SK-N-SH treated with all-trans-retinoic acid at 6 μM for 48 hours (cell line): ENCODE measurements at regions not wholly inside any gene's neighbourhood (a gene's known extent, or its start where the extent isn't known, plus 50 kb on each side); places are given as distances from the start of the nearest gene placed in this dataset.

Source experiments
- ATAC-seq: fragments of 200-7000 bp; cut with Tn5 transposase; 3 replicates; pipeline ENCODE4 v1.9.1; 2020; ENCODE audit warnings: mild to moderate bottlenecking, moderate library complexity
- BACH2 ChIP-seq: fragments of 250-450 bp; sonication (Bioruptor Pico); IDR thresholded peaks from 2 replicates; pipeline ENCODE4 v1.9.0; 2021; ENCODE audit warnings: mild to moderate bottlenecking, borderline replicate concordance
- ESRRG ChIP-seq: fragments of 250-450 bp; sonication (Bioruptor Pico); IDR thresholded peaks from 2 replicates; pipeline ENCODE4 v1.6.1; 2021; ENCODE audit warnings: mild to moderate bottlenecking
- GLIS3 ChIP-seq: fragments of 250-450 bp; sonication (Bioruptor Pico); IDR thresholded peaks from 2 replicates; pipeline ENCODE4 v1.5.0; 2020; ENCODE audit warnings: mild to moderate bottlenecking, moderate library complexity
- ISL1 ChIP-seq: fragments of 250-450 bp; sonication (Bioruptor Pico); IDR thresholded peaks from 2 replicates; pipeline ENCODE4 v2.1.2; 2022; ENCODE audit warnings: mild to moderate bottlenecking, moderate library complexity
- PPARA ChIP-seq: fragments of 250-450 bp; sonication (Bioruptor Pico); IDR thresholded peaks from 2 replicates; pipeline ENCODE4 v1.5.0; 2020; ENCODE audit warnings: mild to moderate bottlenecking, borderline replicate concordance
- RARB ChIP-seq: fragments of 250-450 bp; sonication (Bioruptor Pico); IDR thresholded peaks from 2 replicates; pipeline ENCODE4 v1.8.0; 2021; ENCODE audit warnings: mild to moderate bottlenecking, moderate library complexity
- TCF4 ChIP-seq: fragments of 250-450 bp; sonication (Bioruptor Pico); IDR thresholded peaks from 2 replicates; pipeline ENCODE4 v1.8.0; 2021; ENCODE audit warnings: mild to moderate bottlenecking, moderate library complexity, borderline replicate concordance
- TOX ChIP-seq: fragments of 250-450 bp; sonication (Bioruptor Pico); IDR thresholded peaks from 2 replicates; pipeline ENCODE4 v1.8.0; 2021; ENCODE audit warnings: mild to moderate bottlenecking, moderate library complexity, borderline replicate concordance
- ZC3H10 ChIP-seq: fragments of 250-450 bp; sonication (Bioruptor Pico); IDR thresholded peaks from 2 replicates; pipeline ENCODE4 v1.5.1; 2021; ENCODE audit warnings: mild to moderate bottlenecking, moderate library complexity
- ZFP30 ChIP-seq: fragments of 450-650 bp; formaldehyde crosslinking; IDR thresholded peaks from 2 replicates; pipeline ENCODE4 v1.5.0; 2022; ENCODE audit warnings: mild to moderate bottlenecking, moderate library complexity
- ZNF8 ChIP-seq: fragments of 450-650 bp; formaldehyde crosslinking; IDR thresholded peaks from 2 replicates; pipeline ENCODE4 v1.5.0; 2020; ENCODE audit warnings: mild to moderate bottlenecking, moderate library complexity
- TF ChIP-seq, protein P1 (sequence below): fragments of 250-450 bp; sonication (Bioruptor Pico); IDR thresholded peaks from 2 replicates; pipeline ENCODE4 v1.8.0; 2020; ENCODE audit warnings: mild to moderate bottlenecking, moderate library complexity, borderline replicate concordance
- TF ChIP-seq, protein P2 (sequence below): fragments of 250-450 bp; sonication (Bioruptor Pico); IDR thresholded peaks from 2 replicates; pipeline ENCODE4 v1.5.0; 2020; ENCODE audit warnings: mild to moderate bottlenecking, moderate library complexity
- TF ChIP-seq, protein P3 (sequence below): fragments of 250-450 bp; sonication (Bioruptor Pico); IDR thresholded peaks from 2 replicates; pipeline ENCODE4 v1.5.1; 2020; ENCODE audit warnings: low read depth, mild to moderate bottlenecking, moderate library complexity
- TF ChIP-seq, protein P4 (sequence below): fragments of 250-450 bp; sonication (Bioruptor Pico); IDR thresholded peaks from 2 replicates; pipeline ENCODE4 v1.5.1; 2021; ENCODE audit warnings: mild to moderate bottlenecking, moderate library complexity
- TF ChIP-seq, protein P5 (sequence below): fragments of 250-450 bp; sonication (Bioruptor Pico); IDR thresholded peaks from 2 replicates; pipeline ENCODE4 v1.8.0; 2021; ENCODE audit warnings: low read depth, mild to moderate bottlenecking, moderate library complexity, borderline replicate concordance

DNA sequence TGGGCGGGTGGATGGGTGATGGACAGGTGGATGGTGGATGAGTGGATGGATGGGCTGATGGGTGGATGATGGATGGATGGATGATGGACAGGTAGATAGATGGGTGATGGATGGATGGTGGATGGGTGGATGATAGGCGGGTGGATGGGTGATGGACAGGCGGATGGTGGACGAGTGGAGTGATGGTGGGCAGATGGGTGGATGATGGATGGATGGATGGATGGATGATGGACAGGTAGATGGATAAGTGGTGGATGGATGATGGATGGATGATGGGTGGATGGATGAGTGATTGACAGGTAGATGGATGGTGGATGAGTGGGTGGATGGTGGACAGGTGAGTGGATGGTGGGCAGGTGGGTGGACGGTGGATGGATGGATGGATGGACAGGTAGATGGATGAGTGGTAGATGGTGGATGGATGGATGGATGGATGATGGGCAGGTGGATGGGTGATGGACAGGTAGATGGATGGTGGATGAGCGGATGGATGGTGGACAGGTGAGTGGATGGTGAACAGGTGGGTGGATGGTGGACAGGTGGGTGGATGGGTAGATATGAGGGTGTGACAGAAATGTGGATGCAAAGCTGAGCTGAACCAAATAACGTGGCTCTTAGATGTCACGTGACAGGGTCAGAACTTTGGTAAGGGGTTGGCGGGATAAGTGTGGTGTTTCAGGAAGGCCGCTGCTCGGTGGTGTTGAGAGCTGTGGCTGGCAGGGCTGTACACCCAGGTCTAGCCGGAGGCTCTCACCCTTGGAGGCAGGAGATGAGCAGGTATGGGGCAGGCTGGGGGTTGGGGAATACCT lies 234.3 kb upstream of the CIBAR2 start:
- ATAC-seq = no peak
- TF ChIP-seq TOX (CRISPR knock-in tag) (no peak), PPARA (CRISPR knock-in tag) (no peak), ISL1 (CRISPR knock-in tag) (no peak), ESRRG (no peak), GLIS3 (CRISPR knock-in tag) (no peak), ZFP30 (CRISPR knock-in tag) (no peak)
- TF ChIP-seq, protein P1, sequence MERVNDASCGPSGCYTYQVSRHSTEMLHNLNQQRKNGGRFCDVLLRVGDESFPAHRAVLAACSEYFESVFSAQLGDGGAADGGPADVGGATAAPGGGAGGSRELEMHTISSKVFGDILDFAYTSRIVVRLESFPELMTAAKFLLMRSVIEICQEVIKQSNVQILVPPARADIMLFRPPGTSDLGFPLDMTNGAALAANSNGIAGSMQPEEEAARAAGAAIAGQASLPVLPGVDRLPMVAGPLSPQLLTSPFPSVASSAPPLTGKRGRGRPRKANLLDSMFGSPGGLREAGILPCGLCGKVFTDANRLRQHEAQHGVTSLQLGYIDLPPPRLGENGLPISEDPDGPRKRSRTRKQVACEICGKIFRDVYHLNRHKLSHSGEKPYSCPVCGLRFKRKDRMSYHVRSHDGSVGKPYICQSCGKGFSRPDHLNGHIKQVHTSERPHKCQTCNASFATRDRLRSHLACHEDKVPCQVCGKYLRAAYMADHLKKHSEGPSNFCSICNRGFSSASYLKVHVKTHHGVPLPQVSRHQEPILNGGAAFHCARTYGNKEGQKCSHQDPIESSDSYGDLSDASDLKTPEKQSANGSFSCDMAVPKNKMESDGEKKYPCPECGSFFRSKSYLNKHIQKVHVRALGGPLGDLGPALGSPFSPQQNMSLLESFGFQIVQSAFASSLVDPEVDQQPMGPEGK (CRISPR knock-in tag) = no peak
- TF ChIP-seq, protein P2, sequence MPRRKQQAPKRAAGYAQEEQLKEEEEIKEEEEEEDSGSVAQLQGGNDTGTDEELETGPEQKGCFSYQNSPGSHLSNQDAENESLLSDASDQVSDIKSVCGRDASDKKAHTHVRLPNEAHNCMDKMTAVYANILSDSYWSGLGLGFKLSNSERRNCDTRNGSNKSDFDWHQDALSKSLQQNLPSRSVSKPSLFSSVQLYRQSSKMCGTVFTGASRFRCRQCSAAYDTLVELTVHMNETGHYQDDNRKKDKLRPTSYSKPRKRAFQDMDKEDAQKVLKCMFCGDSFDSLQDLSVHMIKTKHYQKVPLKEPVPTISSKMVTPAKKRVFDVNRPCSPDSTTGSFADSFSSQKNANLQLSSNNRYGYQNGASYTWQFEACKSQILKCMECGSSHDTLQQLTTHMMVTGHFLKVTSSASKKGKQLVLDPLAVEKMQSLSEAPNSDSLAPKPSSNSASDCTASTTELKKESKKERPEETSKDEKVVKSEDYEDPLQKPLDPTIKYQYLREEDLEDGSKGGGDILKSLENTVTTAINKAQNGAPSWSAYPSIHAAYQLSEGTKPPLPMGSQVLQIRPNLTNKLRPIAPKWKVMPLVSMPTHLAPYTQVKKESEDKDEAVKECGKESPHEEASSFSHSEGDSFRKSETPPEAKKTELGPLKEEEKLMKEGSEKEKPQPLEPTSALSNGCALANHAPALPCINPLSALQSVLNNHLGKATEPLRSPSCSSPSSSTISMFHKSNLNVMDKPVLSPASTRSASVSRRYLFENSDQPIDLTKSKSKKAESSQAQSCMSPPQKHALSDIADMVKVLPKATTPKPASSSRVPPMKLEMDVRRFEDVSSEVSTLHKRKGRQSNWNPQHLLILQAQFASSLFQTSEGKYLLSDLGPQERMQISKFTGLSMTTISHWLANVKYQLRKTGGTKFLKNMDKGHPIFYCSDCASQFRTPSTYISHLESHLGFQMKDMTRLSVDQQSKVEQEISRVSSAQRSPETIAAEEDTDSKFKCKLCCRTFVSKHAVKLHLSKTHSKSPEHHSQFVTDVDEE (CRISPR knock-in tag) = no peak
- TF ChIP-seq, protein P3, sequence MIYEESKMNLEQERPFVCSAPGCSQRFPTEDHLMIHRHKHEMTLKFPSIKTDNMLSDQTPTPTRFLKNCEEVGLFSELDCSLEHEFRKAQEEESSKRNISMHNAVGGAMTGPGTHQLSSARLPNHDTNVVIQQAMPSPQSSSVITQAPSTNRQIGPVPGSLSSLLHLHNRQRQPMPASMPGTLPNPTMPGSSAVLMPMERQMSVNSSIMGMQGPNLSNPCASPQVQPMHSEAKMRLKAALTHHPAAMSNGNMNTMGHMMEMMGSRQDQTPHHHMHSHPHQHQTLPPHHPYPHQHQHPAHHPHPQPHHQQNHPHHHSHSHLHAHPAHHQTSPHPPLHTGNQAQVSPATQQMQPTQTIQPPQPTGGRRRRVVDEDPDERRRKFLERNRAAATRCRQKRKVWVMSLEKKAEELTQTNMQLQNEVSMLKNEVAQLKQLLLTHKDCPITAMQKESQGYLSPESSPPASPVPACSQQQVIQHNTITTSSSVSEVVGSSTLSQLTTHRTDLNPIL (CRISPR knock-in tag) = no peak

DNA sequence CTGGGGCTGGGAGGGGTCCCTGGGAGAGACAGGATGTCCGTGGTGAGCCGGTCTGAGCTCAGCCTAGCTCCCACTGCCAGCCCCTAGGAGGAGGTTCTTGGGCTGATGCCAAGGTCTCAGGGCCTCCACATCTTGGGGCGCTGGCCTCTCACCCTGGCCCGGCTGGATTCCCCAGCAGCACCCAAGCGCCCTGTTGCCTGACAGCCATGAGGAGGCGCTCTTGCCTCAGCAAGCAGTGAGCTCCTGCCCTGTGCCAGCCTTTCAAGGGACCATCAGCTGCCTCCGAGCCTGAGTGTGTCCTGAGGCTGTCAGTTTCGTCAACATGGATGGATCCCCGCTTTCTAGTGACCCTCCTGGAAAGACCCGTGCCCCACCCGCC lies 234.9 kb upstream of the CIBAR2 start:
- TF ChIP-seq TCF4 = no peak
- no peak for TF ChIP-seq TOX (CRISPR knock-in tag)
- TF ChIP-seq, protein P4, sequence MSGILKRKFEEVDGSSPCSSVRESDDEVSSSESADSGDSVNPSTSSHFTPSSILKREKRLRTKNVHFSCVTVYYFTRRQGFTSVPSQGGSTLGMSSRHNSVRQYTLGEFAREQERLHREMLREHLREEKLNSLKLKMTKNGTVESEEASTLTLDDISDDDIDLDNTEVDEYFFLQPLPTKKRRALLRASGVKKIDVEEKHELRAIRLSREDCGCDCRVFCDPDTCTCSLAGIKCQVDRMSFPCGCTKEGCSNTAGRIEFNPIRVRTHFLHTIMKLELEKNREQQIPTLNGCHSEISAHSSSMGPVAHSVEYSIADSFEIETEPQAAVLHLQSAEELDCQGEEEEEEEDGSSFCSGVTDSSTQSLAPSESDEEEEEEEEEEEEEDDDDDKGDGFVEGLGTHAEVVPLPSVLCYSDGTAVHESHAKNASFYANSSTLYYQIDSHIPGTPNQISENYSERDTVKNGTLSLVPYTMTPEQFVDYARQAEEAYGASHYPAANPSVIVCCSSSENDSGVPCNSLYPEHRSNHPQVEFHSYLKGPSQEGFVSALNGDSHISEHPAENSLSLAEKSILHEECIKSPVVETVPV (CRISPR knock-in tag) = no peak
- no peak for TF ChIP-seq BACH2 (CRISPR knock-in tag)
- TF ChIP-seq ISL1 (CRISPR knock-in tag) = no peak
- no peak for TF ChIP-seq RARB (CRISPR knock-in tag)
- TF ChIP-seq, protein P5, sequence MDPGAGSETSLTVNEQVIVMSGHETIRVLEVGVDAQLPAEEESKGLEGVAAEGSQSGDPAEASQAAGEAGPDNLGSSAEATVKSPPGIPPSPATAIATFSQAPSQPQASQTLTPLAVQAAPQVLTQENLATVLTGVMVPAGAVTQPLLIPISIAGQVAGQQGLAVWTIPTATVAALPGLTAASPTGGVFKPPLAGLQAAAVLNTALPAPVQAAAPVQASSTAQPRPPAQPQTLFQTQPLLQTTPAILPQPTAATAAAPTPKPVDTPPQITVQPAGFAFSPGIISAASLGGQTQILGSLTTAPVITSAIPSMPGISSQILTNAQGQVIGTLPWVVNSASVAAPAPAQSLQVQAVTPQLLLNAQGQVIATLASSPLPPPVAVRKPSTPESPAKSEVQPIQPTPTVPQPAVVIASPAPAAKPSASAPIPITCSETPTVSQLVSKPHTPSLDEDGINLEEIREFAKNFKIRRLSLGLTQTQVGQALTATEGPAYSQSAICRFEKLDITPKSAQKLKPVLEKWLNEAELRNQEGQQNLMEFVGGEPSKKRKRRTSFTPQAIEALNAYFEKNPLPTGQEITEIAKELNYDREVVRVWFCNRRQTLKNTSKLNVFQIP (CRISPR knock-in tag) = no peak
- TF ChIP-seq GLIS3 (CRISPR knock-in tag) = no peak
- TF ChIP-seq ZFP30 (CRISPR knock-in tag) = no peak
- TF ChIP-seq, protein P1 (CRISPR knock-in tag) = no peak
- peak; percentile 25; the same call in 1 of the 3 replicates for ATAC-seq

DNA sequence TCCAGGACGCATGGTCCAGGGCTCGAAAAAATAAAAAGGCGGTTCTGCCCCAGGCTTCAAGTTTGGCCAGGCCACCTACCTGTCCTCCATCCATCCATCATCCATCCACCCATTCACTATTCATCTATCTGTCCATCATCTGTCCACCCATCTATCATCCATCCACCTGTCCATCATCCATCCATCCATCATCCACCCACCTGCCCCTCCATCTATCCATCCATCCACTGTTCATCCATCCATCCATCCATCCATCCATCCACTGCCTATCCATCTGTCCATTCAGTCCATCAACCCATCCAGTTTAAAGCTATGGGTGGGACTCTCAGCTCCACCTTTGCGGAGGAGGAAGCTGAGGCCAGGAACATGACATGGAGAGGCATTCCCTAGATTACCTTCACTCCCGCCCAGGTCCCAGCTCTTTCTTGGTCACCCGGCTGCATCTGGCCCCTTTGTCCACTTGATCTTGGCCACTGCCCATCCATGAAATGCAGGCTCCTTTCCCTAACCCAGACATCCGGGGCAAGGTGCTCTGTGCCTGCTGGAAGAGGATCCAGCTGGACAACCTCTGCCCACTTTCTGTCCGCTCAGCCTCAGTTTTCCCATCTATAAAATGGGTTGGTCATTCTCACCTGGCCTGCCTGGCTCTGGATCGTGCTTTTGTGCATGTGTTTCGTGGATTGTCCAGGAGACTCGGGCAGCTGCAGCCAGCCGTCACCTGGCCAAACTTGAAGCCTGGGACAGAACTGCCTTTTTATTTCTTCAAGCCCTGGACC lies 236.0 kb upstream of the CIBAR2 start:
- TF ChIP-seq, protein P5 (CRISPR knock-in tag) = no peak
- TF ChIP-seq, protein P1 (CRISPR knock-in tag) = no peak
- TF ChIP-seq RARB (CRISPR knock-in tag) (no peak), ZNF8 (CRISPR knock-in tag) (no peak), ZC3H10 (CRISPR knock-in tag) (no peak), PPARA (CRISPR knock-in tag) (no peak), TOX (CRISPR knock-in tag) (no peak), TCF4 (no peak), ISL1 (CRISPR knock-in tag) (no peak)
- no peak for ATAC-seq
